Activated CD8-positive, alpha-beta T cell treated with anti-CD3 and anti-CD28 coated beads for 36 hours (primary cell): ENCODE measurements at regions not wholly inside any gene's neighbourhood (a gene's known extent, or its start where the extent isn't known, plus 50 kb on each side); places are given as distances from the start of the nearest gene placed in this dataset.

Source experiments
- ATAC-seq: fragments of 200-7000 bp; cut with Tn5 transposase; one replicate; pipeline ENCODE4 v1.10.0; 2021; ENCODE audit warnings: mild to moderate bottlenecking, moderate library complexity
- CTCF ChIA-PET: fragments of 350-600 bp; sonication (Branson Sonifier 250); formaldehyde crosslinking; loops from one replicate; lab custom pipeline; 2021; ENCODE audit warnings: antibody characterized with exemption; lab: Charles Lee
- POLR2A ChIA-PET: fragments of 350-600 bp; sonication (Branson Sonifier 250); formaldehyde crosslinking; loops from one replicate; lab custom pipeline; 2021; ENCODE audit warnings: antibody characterized with exemption; lab: Charles Lee
- DNase-seq: peaks from one replicate; pipeline ENCODE4 v3.0.0-alpha.2; 2020
- H3K27ac Mint-ChIP-seq: one replicate; pipeline ENCODE4 v1.8.0; 2021; ENCODE audit warnings: mild to moderate bottlenecking, mixed read lengths
- H3K27me3 Mint-ChIP-seq: one replicate; pipeline ENCODE4 v1.8.0; 2021; ENCODE audit warnings: mixed read lengths
- H3K36me3 Mint-ChIP-seq: one replicate; pipeline ENCODE4 v1.8.0; 2021; ENCODE audit warnings: low read depth, mixed read lengths
- H3K4me1 Mint-ChIP-seq: one replicate; pipeline ENCODE4 v1.8.0; 2021; ENCODE audit warnings: low read depth, mixed read lengths
- H3K4me3 Mint-ChIP-seq: one replicate; pipeline ENCODE4 v1.8.0; 2021; ENCODE audit warnings: mild to moderate bottlenecking, moderate library complexity, mixed read lengths
- H3K9me3 Mint-ChIP-seq: one replicate; pipeline ENCODE4 v1.8.0; 2021; ENCODE audit warnings: mixed read lengths
- intact Hi-C: fragments of 100-400 bp; cut with micrococcal nuclease; formaldehyde crosslinking; loops from one replicate; pipeline ENCODE4 v1.10.0; 2022
- TF ChIP-seq, protein P1 (sequence below): fragments of 200-600 bp; IDR thresholded peaks from one replicate; pipeline ENCODE4 v1.8.0; 2022; ENCODE audit warnings: antibody characterized with exemption, mild to moderate bottlenecking

DNA sequence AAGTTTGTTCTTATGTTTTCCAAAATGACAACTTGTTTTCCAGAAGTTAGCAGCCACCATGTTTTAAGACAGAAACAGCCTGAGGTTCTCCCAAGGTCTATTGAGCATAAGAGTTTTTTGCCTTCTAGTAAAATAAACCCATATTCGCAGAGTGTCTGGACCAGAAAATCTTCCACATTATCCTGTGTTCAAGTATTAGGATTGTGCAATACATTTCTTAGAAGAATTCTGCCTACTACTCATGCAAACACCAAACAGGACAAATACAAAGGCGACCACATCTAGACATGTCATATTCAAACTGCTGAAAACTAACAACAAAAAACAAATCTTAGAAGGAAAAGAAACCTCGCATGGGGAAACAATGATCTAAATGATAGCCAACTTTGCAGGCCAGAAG lies 145.4 kb upstream of the AHI1 start:
- Mint-ChIP-seq H3K9me3 (peaks cover 30% of the 10 kb centered on the region), H3K27ac (peak overlapping the region; percentile 15), H3K4me3 (peak overlapping the region; percentile 5), H3K36me3 (peaks cover 61% of the 10 kb centered on the region), H3K27me3 (no peaks in the 10 kb centered on the region), H3K4me1 (peaks cover 64% of the 10 kb centered on the region)
- intact Hi-C loops, result loop anchor here (5.0 kb wide), 2 partner anchors 56 to 106 kb away; no protein-coding TSS in a partner anchor
- POLR2A ChIA-PET, result no interaction called here
- ATAC-seq (no peak), DNase-seq (no peak)
- TF ChIP-seq, protein P1, sequence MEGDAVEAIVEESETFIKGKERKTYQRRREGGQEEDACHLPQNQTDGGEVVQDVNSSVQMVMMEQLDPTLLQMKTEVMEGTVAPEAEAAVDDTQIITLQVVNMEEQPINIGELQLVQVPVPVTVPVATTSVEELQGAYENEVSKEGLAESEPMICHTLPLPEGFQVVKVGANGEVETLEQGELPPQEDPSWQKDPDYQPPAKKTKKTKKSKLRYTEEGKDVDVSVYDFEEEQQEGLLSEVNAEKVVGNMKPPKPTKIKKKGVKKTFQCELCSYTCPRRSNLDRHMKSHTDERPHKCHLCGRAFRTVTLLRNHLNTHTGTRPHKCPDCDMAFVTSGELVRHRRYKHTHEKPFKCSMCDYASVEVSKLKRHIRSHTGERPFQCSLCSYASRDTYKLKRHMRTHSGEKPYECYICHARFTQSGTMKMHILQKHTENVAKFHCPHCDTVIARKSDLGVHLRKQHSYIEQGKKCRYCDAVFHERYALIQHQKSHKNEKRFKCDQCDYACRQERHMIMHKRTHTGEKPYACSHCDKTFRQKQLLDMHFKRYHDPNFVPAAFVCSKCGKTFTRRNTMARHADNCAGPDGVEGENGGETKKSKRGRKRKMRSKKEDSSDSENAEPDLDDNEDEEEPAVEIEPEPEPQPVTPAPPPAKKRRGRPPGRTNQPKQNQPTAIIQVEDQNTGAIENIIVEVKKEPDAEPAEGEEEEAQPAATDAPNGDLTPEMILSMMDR, result no peak
- CTCF ChIA-PET, result interaction anchor here (0.9 kb wide), 1 partner anchor 95 kb away, joined by 3 read pairs; no protein-coding TSS in a partner anchor

GRCh38 chr6:135644394-135644793 lies 146.9 kb upstream of the AHI1 start:
- TF ChIP-seq, protein P1, result no peak
- H3K4me3 Mint-ChIP-seq, result peak overlapping the region; percentile 24
- ChIA-PET POLR2A (no interaction called here), CTCF (interaction anchor here (1.0 kb wide), 1 partner anchor 24 kb away, joined by 3 read pairs; no protein-coding TSS in a partner anchor)
- peaks cover 66% of the 10 kb centered on the region for H3K4me1 Mint-ChIP-seq
- no peak for DNase-seq
- H3K27ac Mint-ChIP-seq, result peak overlapping the region; percentile 60
- H3K36me3 Mint-ChIP-seq, result peaks cover 65% of the 10 kb centered on the region
- intact Hi-C loops, result loop anchor here (5.0 kb wide), 2 partner anchors 57 to 107 kb away; no protein-coding TSS in a partner anchor
- H3K9me3 Mint-ChIP-seq, result peaks cover 38% of the 10 kb centered on the region
- no peaks in the 10 kb centered on the region for H3K27me3 Mint-ChIP-seq
- no peak for ATAC-seq

DNA sequence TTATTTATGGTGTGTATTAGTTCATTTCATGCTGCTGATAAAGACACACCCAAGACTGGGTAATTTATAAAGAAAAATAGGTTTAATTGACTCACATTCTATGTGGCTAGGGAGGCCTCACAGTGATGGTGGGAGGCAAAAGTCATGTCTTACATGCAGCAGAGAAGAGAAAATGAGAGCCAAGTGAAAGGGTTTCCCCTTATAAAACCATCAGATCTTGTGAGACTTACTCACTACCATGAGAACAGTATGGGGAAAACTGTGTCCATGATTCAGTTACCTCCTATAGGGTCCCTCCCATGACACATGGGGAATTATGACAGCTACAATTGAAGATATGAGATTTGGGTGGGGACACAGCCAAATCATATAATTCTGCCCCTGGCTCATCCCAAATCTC lies 150.0 kb upstream of the AHI1 start:
- H3K36me3 Mint-ChIP-seq, result peaks cover 65% of the 10 kb centered on the region
- ATAC-seq (peak; percentile 88), DNase-seq (peak; percentile 66)
- H3K4me1 Mint-ChIP-seq, result peaks cover 60% of the 10 kb centered on the region
- peaks cover 52% of the 10 kb centered on the region for H3K9me3 Mint-ChIP-seq
- no peaks in the 10 kb centered on the region for H3K27me3 Mint-ChIP-seq
- H3K4me3 Mint-ChIP-seq, result peak overlapping the region; percentile 68
- CTCF ChIA-PET, result no interaction called here
- POLR2A ChIA-PET, result no interaction called here
- intact Hi-C loops, result no loop called here
- peak overlapping the region; percentile 86 for H3K27ac Mint-ChIP-seq
- TF ChIP-seq, protein P1, result no peak

DNA sequence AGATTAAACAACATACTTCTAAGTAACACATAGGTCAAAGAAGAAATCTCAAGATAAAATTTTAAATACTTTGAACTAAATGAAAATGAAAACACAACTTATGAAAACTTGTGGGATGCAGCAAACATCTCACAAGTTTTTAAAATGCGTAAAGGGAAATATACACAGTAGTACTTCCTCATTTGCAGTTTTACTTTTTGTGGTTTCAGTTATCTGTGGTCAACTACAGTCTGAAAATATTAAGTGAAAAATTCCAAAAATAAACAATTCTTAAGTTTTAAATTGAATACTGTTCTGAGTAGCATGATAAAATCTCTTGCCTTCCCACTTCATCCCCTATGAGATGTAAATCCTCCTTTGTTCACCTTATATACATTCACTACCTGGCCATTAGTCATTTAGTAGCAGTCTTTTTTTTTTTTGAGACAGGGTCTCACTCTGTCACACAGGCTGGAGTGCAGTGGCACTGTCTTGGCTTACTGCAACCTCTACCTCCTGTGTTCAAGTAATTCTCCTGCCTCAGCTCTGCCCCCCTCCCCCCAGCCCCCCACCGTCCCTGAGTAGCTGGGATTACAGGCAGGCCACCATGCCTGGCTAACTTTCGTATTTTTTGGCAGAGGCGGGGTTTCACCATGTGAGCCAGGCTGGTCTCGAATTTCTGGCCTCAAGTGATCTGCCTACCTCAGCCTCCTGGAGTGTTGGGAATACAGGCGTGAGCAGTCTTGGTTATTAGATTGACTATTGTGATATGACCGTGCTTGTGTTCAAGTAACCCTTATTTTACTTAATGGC lies 154.6 kb upstream of the AHI1 start:
- TF ChIP-seq, protein P1, result no peak
- CTCF ChIA-PET, result no interaction called here
- Mint-ChIP-seq H3K27me3 (no peaks in the 10 kb centered on the region), H3K4me1 (peaks cover 31% of the 10 kb centered on the region), H3K27ac (peak overlapping the region; percentile 76), H3K9me3 (peaks cover 48% of the 10 kb centered on the region), H3K36me3 (peaks cover 35% of the 10 kb centered on the region), H3K4me3 (no peak overlapping the region)
- intact Hi-C loops, result no loop called here
- POLR2A ChIA-PET, result no interaction called here
- ATAC-seq (no peak), DNase-seq (no peak)

DNA sequence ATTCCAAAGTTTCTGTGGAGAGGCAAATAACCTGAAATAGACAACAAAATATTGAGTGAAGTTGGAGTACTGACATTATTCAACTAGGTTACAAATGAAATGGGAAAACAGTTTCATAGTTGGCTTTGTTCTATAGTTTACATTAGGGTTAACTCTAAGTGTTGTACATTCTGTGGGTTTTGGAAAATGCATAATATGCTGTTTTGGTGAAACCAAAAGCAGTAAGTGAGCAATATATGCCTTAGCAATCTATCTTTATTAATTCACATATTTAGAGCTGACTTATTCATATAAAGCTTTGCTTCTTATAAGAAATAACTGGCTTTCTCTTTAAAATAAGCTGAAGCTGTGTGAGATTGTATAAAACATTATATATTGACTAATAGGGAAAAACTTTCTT lies 157.5 kb upstream of the AHI1 start:
- CTCF ChIA-PET, result no interaction called here
- Mint-ChIP-seq H3K27ac (no peak overlapping the region), H3K4me1 (peaks cover 18% of the 10 kb centered on the region), H3K9me3 (peaks cover 32% of the 10 kb centered on the region), H3K27me3 (no peaks in the 10 kb centered on the region), H3K36me3 (peaks cover 16% of the 10 kb centered on the region), H3K4me3 (no peak overlapping the region)
- TF ChIP-seq, protein P1, result no peak
- DNase-seq (no peak), ATAC-seq (no peak)
- intact Hi-C loops, result no loop called here
- POLR2A ChIA-PET, result interaction anchor here (0.5 kb wide), 1 partner anchor 488 kb away, joined by 3 read pairs; no protein-coding TSS in a partner anchor
